ENCODE measurements at regions not wholly inside any gene's neighbourhood (a gene's known extent, or its start where the extent isn't known, plus 50 kb on each side); places are given as distances from the start of the nearest gene placed in this dataset.

DNA sequence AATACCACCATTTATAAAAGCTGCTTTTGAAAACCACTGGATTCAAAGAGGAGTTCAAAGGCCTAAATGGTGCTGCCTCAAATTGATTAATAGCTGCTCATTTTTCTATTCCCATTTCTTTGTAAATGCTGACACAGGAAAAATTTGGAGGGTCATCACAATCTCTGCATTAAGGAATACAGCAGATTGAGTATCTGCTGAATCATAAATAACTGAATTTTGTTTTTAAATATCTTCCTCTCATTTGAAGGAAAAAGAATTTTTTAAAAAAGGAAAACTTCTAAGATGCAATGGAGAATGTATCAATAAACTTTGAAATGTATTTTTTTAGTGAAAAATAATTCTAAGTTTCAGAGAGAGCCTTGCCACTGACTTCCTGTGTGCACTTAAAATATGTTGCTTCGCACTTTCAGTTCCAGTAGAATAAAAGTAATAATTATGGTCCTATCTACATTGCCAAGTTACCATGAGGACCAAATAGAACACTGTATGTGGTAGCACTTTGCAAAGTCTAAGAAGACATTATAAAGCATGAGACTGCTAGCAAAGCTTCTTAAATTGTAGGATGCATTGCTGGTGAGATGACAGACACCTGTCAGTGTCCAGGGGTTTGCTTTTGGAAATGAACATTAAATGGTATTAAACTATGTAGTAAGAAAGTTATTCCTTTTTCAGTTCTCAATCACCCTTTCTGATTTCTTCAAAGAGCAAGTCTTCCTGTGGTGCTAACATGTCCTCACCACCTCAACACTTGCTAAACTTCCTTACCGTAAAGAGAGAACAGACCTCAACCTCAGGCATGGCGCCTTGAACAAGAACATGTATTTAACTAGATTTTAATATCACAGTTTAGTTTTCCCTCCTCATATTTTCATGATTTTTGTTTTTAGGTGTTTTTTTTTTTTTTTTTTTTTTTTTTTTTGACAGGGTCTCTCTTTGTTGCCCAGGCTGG is 555.1 kb downstream of the EBF1 start:
- DNase-seq (no peak), ATAC-seq (no peak)
- no peaks in the 10 kb centered on the region for H3K9me3 ChIP-seq
- in situ Hi-C loops (cut with MboI; ENCODE audit: low sequenced_read_pairs in 4 of 4), result no loop called here
- intact Hi-C loops (cut with DNase I; ENCODE audit: low total_unique reads), result no loop called here
- no peaks in the 10 kb centered on the region for H3K27me3 ChIP-seq
- H3K4me3 ChIP-seq, result no peak overlapping the region
- H3K36me3 ChIP-seq, result no peaks in the 10 kb centered on the region
- no peaks in the 10 kb centered on the region for H3K4me1 ChIP-seq
- TF ChIP-seq CTCF (IDR thresholded peaks at IDR 0.05 in 4 of 5, conservative IDR thresholded peaks at IDR 0.05 in 1 of 5) (no peak), POLR2A (IDR thresholded peaks at IDR 0.05) (no peak)
- peak overlapping the region in 3 of 4 donors; percentile 27 to 56 (median 47) for H3K27ac ChIP-seq

DNA sequence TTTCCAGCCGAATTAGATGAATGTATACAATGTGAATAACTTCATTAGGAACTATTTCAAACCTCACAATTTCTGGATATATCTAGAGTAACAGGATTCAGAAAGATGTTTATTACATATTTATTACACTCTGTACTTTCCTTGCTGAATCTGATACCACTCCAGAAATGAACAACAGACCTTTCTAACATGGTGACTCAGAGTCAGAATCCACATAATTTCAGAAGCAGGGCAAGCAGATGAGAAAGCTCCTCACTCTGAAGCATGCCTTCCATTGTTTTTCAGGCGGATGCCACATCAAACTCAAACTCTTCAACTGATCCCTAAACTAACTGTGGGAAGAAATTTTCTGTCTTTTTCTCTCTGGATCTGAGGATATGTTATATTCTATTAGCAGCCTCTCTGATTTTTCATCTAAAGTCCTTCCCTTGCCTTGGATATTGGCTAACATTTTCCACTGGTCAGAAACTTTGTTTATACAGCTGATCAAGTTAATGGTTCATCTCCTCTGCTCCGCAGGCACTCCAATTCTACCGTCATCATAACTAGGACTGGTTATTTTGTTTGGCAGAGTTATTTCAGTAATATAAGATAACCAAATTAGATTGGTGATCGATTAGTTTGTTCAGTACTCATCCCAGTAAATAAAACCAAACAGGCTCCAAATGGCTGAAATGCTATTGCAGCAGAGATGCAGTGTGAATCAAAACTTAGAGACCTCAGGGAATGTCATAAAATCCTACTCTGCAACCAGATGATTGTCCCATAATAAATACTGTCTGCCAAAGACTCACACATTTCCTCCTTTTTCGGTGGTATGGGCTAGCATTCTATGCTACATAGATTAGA is 556.0 kb downstream of the EBF1 start:
- Histone ChIP-seq H3K27me3 (no peaks in the 10 kb centered on the region), H3K4me3 (no peak overlapping the region), H3K36me3 (no peaks in the 10 kb centered on the region), H3K27ac (peak overlapping the region; percentile 27 to 58 (median 52)), H3K4me1 (no peaks in the 10 kb centered on the region), H3K9me3 (no peaks in the 10 kb centered on the region)
- no peak for TF ChIP-seq POLR2A (IDR thresholded peaks at IDR 0.05)
- peak; percentile 55 to 63 for ATAC-seq
- no peak for DNase-seq
- intact Hi-C loops (cut with DNase I; ENCODE audit: low total_unique reads) (no loop called here), in situ Hi-C loops (cut with MboI; ENCODE audit: low sequenced_read_pairs in 4 of 4) (no loop called here)

DNA sequence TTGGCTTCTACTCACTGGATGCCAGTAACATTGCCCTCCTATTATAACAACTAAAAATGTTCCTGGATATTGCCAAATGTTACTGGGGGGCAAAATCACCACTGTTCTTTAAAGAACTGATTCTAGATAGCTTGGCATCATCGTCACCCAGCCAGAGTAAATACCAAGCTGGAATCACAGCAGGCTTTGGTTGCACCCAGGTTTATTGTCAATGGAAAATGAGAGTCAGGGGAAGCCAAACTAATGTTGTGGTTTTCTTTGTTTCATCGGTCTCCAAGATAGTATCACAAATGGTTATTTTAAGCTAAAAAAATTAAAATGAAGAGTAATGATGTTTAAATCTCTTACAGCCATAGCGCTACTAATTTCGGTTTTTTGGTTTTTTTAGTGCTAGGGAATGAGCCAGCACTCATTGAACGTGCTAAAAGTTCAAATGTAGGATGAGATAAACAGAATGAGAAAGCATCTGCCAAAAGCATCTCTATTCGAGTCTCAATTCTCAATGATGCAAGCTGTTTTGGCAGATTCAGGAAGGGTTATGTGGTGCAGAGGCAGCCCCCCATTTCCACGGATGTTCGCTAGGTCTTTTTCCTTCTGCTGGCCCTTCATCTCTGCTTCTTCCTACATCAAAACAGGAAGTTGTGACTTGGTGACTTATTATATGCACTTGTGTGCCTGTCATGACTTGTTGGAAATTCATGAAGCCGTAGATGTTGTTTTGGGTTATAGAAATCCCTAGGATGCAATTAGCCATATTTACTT is 558.0 kb downstream of the EBF1 start:
- no peak for ATAC-seq
- no peak overlapping the region for H3K4me3 ChIP-seq
- H3K36me3 ChIP-seq, result no peaks in the 10 kb centered on the region
- intact Hi-C loops (cut with DNase I; ENCODE audit: low total_unique reads), result no loop called here
- no peaks in the 10 kb centered on the region for H3K9me3 ChIP-seq
- in situ Hi-C loops (cut with MboI; ENCODE audit: low sequenced_read_pairs in 4 of 4), result no loop called here
- no peaks in the 10 kb centered on the region for H3K27me3 ChIP-seq
- no peaks in the 10 kb centered on the region for H3K4me1 ChIP-seq
- DNase-seq, result no peak
- TF ChIP-seq CTCF (IDR thresholded peaks at IDR 0.05 in 4 of 5, conservative IDR thresholded peaks at IDR 0.05 in 1 of 5) (no peak), POLR2A (IDR thresholded peaks at IDR 0.05) (no peak)
- peak overlapping the region in 1 of 4 donors; percentile 12 for H3K27ac ChIP-seq

DNA sequence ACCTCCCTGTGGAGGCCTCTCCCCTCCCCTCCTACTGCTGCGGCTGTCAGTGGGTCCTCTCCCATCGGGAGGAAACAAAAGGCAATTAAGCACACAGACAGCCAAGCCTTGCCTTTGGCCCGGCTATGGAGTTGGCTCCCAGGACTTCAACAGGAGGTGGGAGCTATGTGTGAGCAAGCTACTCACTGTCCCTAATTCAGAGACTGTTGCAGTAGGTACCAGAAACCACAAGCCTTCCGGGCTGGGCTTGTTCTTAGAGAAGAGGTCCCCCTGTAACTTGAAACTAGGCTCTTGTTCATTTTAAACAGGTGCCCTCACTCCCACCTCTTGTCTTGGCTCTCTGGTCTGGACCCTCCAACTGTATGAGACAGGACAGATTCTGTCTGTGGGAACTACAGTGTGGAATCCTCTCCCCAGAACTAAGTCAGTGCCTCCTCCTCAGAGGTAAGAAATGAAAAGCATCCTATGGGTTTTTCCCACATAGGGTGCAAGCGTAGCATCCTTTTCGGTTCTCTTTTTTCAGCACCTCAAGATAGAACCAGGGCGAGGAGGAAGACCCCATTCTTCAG is 561.1 kb downstream of the EBF1 start:
- no peaks in the 10 kb centered on the region for H3K4me1 ChIP-seq
- DNase-seq, result no peak
- no peak for ATAC-seq
- no peak overlapping the region for H3K4me3 ChIP-seq
- H3K9me3 ChIP-seq, result no peaks in the 10 kb centered on the region
- no peaks in the 10 kb centered on the region for H3K27me3 ChIP-seq
- intact Hi-C loops (cut with DNase I; ENCODE audit: low total_unique reads), result no loop called here
- no peak for TF ChIP-seq CTCF (IDR thresholded peaks at IDR 0.05 in 4 of 5, conservative IDR thresholded peaks at IDR 0.05 in 1 of 5)
- TF ChIP-seq POLR2A (IDR thresholded peaks at IDR 0.05), result no peak
- in situ Hi-C loops (cut with MboI; ENCODE audit: low sequenced_read_pairs in 4 of 4), result no loop called here
- H3K27ac ChIP-seq, result no peak overlapping the region
- H3K36me3 ChIP-seq, result no peaks in the 10 kb centered on the region

Data from gastrocnemius medialis (tissue), 4 donors.